ENCODE measurements at regions not wholly inside any gene's neighbourhood (a gene's known extent, or its start where the extent isn't known, plus 50 kb on each side); places are given as distances from the start of the nearest gene placed in this dataset.

DNA sequence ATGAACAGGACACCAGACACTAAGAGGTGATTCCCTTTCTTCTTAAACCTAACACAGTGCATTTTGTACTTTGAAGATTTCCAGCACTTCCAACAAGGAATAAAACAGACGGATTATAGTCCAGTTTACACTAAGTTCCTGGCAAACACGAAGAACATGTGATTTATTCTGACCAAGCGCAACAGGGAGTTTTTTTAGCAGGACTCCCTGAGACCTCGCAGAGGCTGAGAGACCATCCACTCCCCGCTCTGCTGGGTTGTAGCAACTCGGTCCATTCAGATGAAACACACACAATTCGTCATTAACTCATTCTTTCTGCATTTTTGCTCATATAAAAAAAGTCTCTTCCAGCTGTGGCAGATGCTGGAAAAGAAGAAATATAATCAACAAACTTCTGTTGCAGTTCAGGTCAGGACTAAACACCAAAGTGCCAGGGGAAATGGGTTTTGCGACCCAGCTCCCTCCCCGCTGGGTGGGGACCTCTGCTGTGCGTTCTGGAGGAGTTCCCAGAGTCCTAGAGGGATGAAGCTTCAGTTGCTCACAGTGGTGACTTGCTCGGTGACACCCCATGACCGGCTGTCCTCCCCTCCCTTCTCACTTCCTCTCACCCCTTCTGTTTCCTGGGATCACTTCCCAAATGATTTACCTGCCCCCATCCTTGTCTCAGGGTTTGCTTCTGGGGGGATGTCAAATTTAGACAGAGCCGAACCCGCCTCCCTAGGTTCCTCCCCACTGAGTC is 52.5 kb downstream of the KCNF1 start:
- TF ChIP-seq, protein P1, sequence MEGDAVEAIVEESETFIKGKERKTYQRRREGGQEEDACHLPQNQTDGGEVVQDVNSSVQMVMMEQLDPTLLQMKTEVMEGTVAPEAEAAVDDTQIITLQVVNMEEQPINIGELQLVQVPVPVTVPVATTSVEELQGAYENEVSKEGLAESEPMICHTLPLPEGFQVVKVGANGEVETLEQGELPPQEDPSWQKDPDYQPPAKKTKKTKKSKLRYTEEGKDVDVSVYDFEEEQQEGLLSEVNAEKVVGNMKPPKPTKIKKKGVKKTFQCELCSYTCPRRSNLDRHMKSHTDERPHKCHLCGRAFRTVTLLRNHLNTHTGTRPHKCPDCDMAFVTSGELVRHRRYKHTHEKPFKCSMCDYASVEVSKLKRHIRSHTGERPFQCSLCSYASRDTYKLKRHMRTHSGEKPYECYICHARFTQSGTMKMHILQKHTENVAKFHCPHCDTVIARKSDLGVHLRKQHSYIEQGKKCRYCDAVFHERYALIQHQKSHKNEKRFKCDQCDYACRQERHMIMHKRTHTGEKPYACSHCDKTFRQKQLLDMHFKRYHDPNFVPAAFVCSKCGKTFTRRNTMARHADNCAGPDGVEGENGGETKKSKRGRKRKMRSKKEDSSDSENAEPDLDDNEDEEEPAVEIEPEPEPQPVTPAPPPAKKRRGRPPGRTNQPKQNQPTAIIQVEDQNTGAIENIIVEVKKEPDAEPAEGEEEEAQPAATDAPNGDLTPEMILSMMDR (IDR thresholded peaks at IDR 0.05), result no peak
- TF ChIP-seq ZFX (IDR thresholded peaks at IDR 0.05; ENCODE audit: borderline replicate concordance), result no peak
